Heart right ventricle (tissue), 16 donors: ENCODE measurements at regions not wholly inside any gene's neighbourhood (a gene's known extent, or its start where the extent isn't known, plus 50 kb on each side); places are given as distances from the start of the nearest gene placed in this dataset.

Experiments used
- ATAC-seq, 8 donors: fragments of 200-7000 bp; cut with Tn5 transposase; one replicate each; pipeline ENCODE4 v1.9.1; 2020; ENCODE audit warnings: mild to moderate bottlenecking in 8 of 8, moderate library complexity in 8 of 8, moderate number of reproducible peaks in 1 of 8
- DNase-seq, 2 donors: peaks; one replicate each; pipeline ENCODE4 v3.0.0-alpha.2; 2020
- H3K27ac ChIP-seq, 10 donors: fragments of 200-600 bp; sonication (generic) in 2 of 10; one replicate each; pipeline versions ENCODE4 v1.5.0 to v1.8.0; 2020 to 2022; ENCODE audit warnings: mild to moderate bottlenecking in 3 of 10
- H3K27me3 ChIP-seq, 7 donors: fragments of 200-600 bp; one replicate each; pipeline ENCODE4 v1.8.0; 2021 to 2022; ENCODE audit warnings: mild to moderate bottlenecking in 2 of 7
- H3K36me3 ChIP-seq, 9 donors: fragments of 200-600 bp; sonication (generic) in 1 of 9; one replicate each; pipeline versions ENCODE4 v1.5.0 to v1.8.0; 2020 to 2022; ENCODE audit warnings: mild to moderate bottlenecking in 2 of 9
- H3K4me1 ChIP-seq, 9 donors: fragments of 200-600 bp; sonication (generic) in 1 of 9; one replicate each; pipeline versions ENCODE4 v1.5.0 to v1.8.0; 2020 to 2022; ENCODE audit warnings: mild to moderate bottlenecking in 4 of 9
- H3K4me3 ChIP-seq, 10 donors: fragments of 200-600 bp; sonication (generic) in 2 of 10; one replicate each; pipeline versions ENCODE4 v1.5.0 to v1.8.0; 2020 to 2022; ENCODE audit warnings: mild to moderate bottlenecking in 7 of 10, moderate library complexity in 2 of 10
- H3K9me3 ChIP-seq, 11 donors: fragments of 200-600 bp in 10 of 11; sonication (generic) in 2 of 11; one replicate each; pipeline versions ENCODE4 v1.5.0 to v1.8.0; 2013 to 2022; ENCODE audit warnings: mild to moderate bottlenecking in 2 of 11, control low read depth in 1 of 11, moderate library complexity in 1 of 11
- CTCF ChIP-seq, 9 donors: fragments of 200-600 bp; sonication (generic) in 2 of 9; IDR thresholded peaks; one replicate each; pipeline versions ENCODE4 v1.5.0 to v1.8.0; 2021 to 2022; ENCODE audit warnings: antibody characterized with exemption in 9 of 9, mild to moderate bottlenecking in 5 of 9, moderate library complexity in 1 of 9
- WGBS, 2 donors: extraction: QIAGEN DNeasy Blood & Tissue Kit; methylation state at CpG; one replicate each; pipeline ENCODE4 v1.1.7; 2013; ENCODE audit warnings: inconsistent platforms in 1 of 2; 5-methylcytosine and 5-hydroxymethylcytosine counted together
- intact Hi-C, 10 donors: fragments of 100-400 bp; cut with DNase I; formaldehyde crosslinking; loops; one replicate each; pipeline versions ENCODE4 v1.11.1 to v1.14.2; 2022
- donor health status: Arrhythmogenic right ventricular cardiomyopathy.
- donor health status: ischemic (EF 13 %, LVEDD 7.1; RV severe dilation, severe dysfunction).
- donor health status: healthy with polysubstance abuse.
- donor health status: DM: no; HTN: yes; CAD: no.
- donor health status: DM: no; HTN: no; CAD: no.
- donor health status: ischemic (EF 25% LVEDD 6.9; RV normal size, moderate dysfunction).
- donor health status: ischemic (EF 25% LVEDD 5.7; RV mildly dilated, moderate dysfunction).
- donor health status: healthy.
- donor health status: DM: yes; HTN: yes; CAD: no.
- donor health status: Ischemic cardiomyopathy.
- donor health status: ischemic (EF 35%, LVEDD 5.7; RV mildly dilated, moderate dysfunction).
- donor health status: nonischemic (EF 11% LVEDD 7.7; RV severe dilation, severe dysfunction).
- donor health status: DM: yes; HTN: yes; CAD: no.
- donor health status: PGD.
- donor health status: ischemic (EF 29% LVEDD 5.4; RV normal size, mild dysfunction).
- donor health status: nonischemic (EF 23%, LVEDD 6.1; RV moderate dilation, normal function).

- Histone ChIP-seq H3K36me3 (no peaks in the 10 kb centered on the region), H3K4me1 (no peaks in the 10 kb centered on the region), H3K9me3 (peaks cover 0 to 15% (median 0%) of the 10 kb centered on the region in 11 donors), H3K27ac (no peak overlapping the region), H3K4me3 (no peak overlapping the region), H3K27me3 (no peaks in the 10 kb centered on the region)
- no peak for ATAC-seq
- 40 to 61% methylated on average over 2 of the region's 2 CpGs for WGBS, 2 donors
- no peak for TF ChIP-seq CTCF (IDR thresholded peaks at IDR 0.05)
- DNase-seq = no peak
- intact Hi-C loops = no loop called here
Measured at GRCh38 chr1:189205863-189206262, 1271.8 kb downstream of the BRINP3 start.

GRCh38 chr1:189206617-189207016 lies 1271.0 kb downstream of the BRINP3 start:
- Histone ChIP-seq H3K4me3 (no peak overlapping the region), H3K4me1 (no peaks in the 10 kb centered on the region), H3K36me3 (no peaks in the 10 kb centered on the region), H3K27ac (no peak overlapping the region), H3K9me3 (peaks cover 0 to 15% (median 0%) of the 10 kb centered on the region in 11 donors), H3K27me3 (no peaks in the 10 kb centered on the region)
- no peak for DNase-seq
- ATAC-seq = no peak
- intact Hi-C loops = no loop called here
- TF ChIP-seq CTCF (IDR thresholded peaks at IDR 0.05) = no peak

GRCh38 chr1:189211742-189212141 lies 1265.9 kb downstream of the BRINP3 start:
- Histone ChIP-seq H3K27me3 (no peaks in the 10 kb centered on the region), H3K4me1 (no peaks in the 10 kb centered on the region), H3K9me3 (peaks cover 0 to 15% (median 0%) of the 10 kb centered on the region in 11 donors), H3K27ac (no peak overlapping the region), H3K4me3 (no peak overlapping the region), H3K36me3 (no peaks in the 10 kb centered on the region)
- intact Hi-C loops = no loop called here
- no peak for TF ChIP-seq CTCF (IDR thresholded peaks at IDR 0.05)
- 66 to 73% methylated on average over 3 of the region's 3 CpGs for WGBS, 2 donors
- ATAC-seq = no peak
- no peak for DNase-seq

- WGBS, 2 donors = 41 to 57% methylated on average over 2 of the region's 2 CpGs
- ATAC-seq (no peak), DNase-seq (no peak)
- Histone ChIP-seq H3K27me3 (no peaks in the 10 kb centered on the region), H3K4me3 (no peak overlapping the region), H3K9me3 (peaks cover 0 to 15% (median 0%) of the 10 kb centered on the region in 11 donors), H3K36me3 (no peaks in the 10 kb centered on the region), H3K4me1 (no peaks in the 10 kb centered on the region), H3K27ac (no peak overlapping the region)
- TF ChIP-seq CTCF (IDR thresholded peaks at IDR 0.05) = no peak
- intact Hi-C loops = no loop called here
Measured at GRCh38 chr1:189212606-189213005, 1265.1 kb downstream of the BRINP3 start.

GRCh38 chr1:189216886-189217285 lies 1260.8 kb downstream of the BRINP3 start:
- DNase-seq = no peak
- no peak for ATAC-seq
- Histone ChIP-seq H3K4me1 (no peaks in the 10 kb centered on the region), H3K36me3 (no peaks in the 10 kb centered on the region), H3K27ac (no peak overlapping the region), H3K27me3 (no peaks in the 10 kb centered on the region), H3K9me3 (peaks cover 0 to 5% (median 0%) of the 10 kb centered on the region in 11 donors), H3K4me3 (no peak overlapping the region)
- intact Hi-C loops = no loop called here
- TF ChIP-seq CTCF (IDR thresholded peaks at IDR 0.05) = no peak
- WGBS, 2 donors = 76 to 83% methylated on average over 1 of the region's 1 CpG
